ENCODE measurements at regions not wholly inside any gene's neighbourhood (a gene's known extent, or its start where the extent isn't known, plus 50 kb on each side); places are given as distances from the start of the nearest gene placed in this dataset.

- TF ChIP-seq POLR2A (IDR thresholded peaks at IDR 0.05; ENCODE audit: low read length) (no peak), GATA1 (IDR thresholded peaks at IDR 0.05; ENCODE audit: low read depth, low read length) (no peak)
These were observed 692.9 kb upstream of the EDIL3 start for GRCh38 chr5:85077581-85077980.

All from erythroblast (primary cell).